Caco-2 (cell line): ENCODE measurements at regions not wholly inside any gene's neighbourhood (a gene's known extent, or its start where the extent isn't known, plus 50 kb on each side); places are given as distances from the start of the nearest gene placed in this dataset.

Experiments
- BruUV-seq: library from RNA; stranded (reverse); fragments of 400-500 nt; replicated peaks from 2 replicates; lab custom pipeline; 2021; lab: Mats Ljungman, UMichigan
- CTCF ChIA-PET: fragments of 300-600 bp; sonication (Branson Sonifier 250); formaldehyde crosslinking; loops from one replicate; lab custom pipeline; 2022; ENCODE audit warnings: antibody characterized with exemption; lab: Charles Lee
- POLR2A ChIA-PET: fragments of 300-600 bp; sonication (Branson Sonifier 250); formaldehyde crosslinking; loops from one replicate; lab custom pipeline; 2022; ENCODE audit warnings: antibody characterized with exemption; lab: Charles Lee
- DNase-seq, 2 experiments: peaks; one replicate each; pipeline versions ENCODE4 v3.0.0 to v3.0.0-alpha.2; 2020 to 2022
- H3K27me3 ChIP-seq: replicated peaks from 2 replicates; pipeline ENCODE4 v1.6.0; 2011; ENCODE audit warnings: low read length; ENCODE audit not compliant: control insufficient read depth, insufficient read depth
- H3K36me3 ChIP-seq: 2 replicates; pipeline ENCODE4 v1.5.1; 2011; ENCODE audit warnings: low read length; ENCODE audit not compliant: control insufficient read depth, insufficient read depth
- H3K4me1 ChIP-seq: fragments of 250-450 bp; sonication (Bioruptor Pico); 2 replicates; pipeline ENCODE4 v1.5.1; 2020; ENCODE audit warnings: mild to moderate bottlenecking
- H3K4me3 ChIP-seq: 2 replicates; pipeline ENCODE4 v1.5.1; 2011; ENCODE audit warnings: low read depth, mild to moderate bottlenecking, control low read depth, low read length
- H3K9me3 ChIP-seq: fragments of 250-450 bp; sonication (Bioruptor Pico); 2 replicates; pipeline ENCODE4 v1.5.1; 2020; ENCODE audit warnings: mild to moderate bottlenecking, moderate library complexity
- H3K27ac Mint-ChIP-seq: one replicate; pipeline ENCODE4 v1.8.0; 2022; ENCODE audit warnings: mixed read lengths; ENCODE audit not compliant: unreplicated experiment
- H3K27me3 Mint-ChIP-seq: one replicate; pipeline ENCODE4 v1.8.0; 2022; ENCODE audit warnings: mixed read lengths; ENCODE audit not compliant: insufficient read depth, unreplicated experiment
- H3K36me3 Mint-ChIP-seq: one replicate; pipeline ENCODE4 v1.8.0; 2022; ENCODE audit warnings: mild to moderate bottlenecking, mixed read lengths; ENCODE audit not compliant: insufficient read depth, unreplicated experiment
- H3K4me1 Mint-ChIP-seq: one replicate; pipeline ENCODE4 v1.8.0; 2022; ENCODE audit warnings: low read depth, mixed read lengths; ENCODE audit not compliant: unreplicated experiment
- H3K4me3 Mint-ChIP-seq: one replicate; pipeline ENCODE4 v1.8.0; 2022; ENCODE audit warnings: mild to moderate bottlenecking, moderate library complexity, mixed read lengths; ENCODE audit not compliant: unreplicated experiment
- H3K9me3 Mint-ChIP-seq: one replicate; pipeline ENCODE4 v1.8.0; 2022; ENCODE audit warnings: mixed read lengths; ENCODE audit not compliant: unreplicated experiment
- CTCF ChIP-seq, 2 experiments: fragments of 200-600 bp in 1 of 2; IDR thresholded peaks; 1 replicate in 1 of 2; 2 replicates in 1 of 2; pipeline versions ENCODE4 v1.5.1 to v1.8.0; 2011 to 2022; ENCODE audit warnings: antibody characterized with exemption in 1 of 2, control low read depth in 1 of 2, inconsistent platforms in 1 of 2, low read depth in 1 of 2, low read length in 1 of 2, mild to moderate bottlenecking in 1 of 2, moderate library complexity in 1 of 2; ENCODE audit not compliant: insufficient read depth in 1 of 2, severe bottlenecking in 1 of 2, unreplicated experiment in 1 of 2
- intact Hi-C: fragments of 100-400 bp; cut with micrococcal nuclease; formaldehyde crosslinking; loops from one replicate; pipeline ENCODE4 v1.10.0; 2022; ENCODE audit not compliant: unreplicated experiment

GRCh38 chr13:26468265-26468801 is 89.2 kb upstream of the WASF3 start:
- Mint-ChIP-seq H3K36me3 (no peaks in the 10 kb centered on the region), H3K27me3 (no peaks in the 10 kb centered on the region), H3K9me3 (no peaks in the 10 kb centered on the region), H3K4me1 (no peaks in the 10 kb centered on the region), H3K4me3 (no peak overlapping the region), H3K27ac (no peak overlapping the region)
- POLR2A ChIA-PET: no interaction called here
- Histone ChIP-seq H3K4me3 (no peak overlapping the region), H3K36me3 (no peaks in the 10 kb centered on the region), H3K27me3 (no peaks in the 10 kb centered on the region), H3K9me3 (no peaks in the 10 kb centered on the region; the same call in 1 of the 2 replicates), H3K4me1 (no peaks in the 10 kb centered on the region)
- no TSS peak for BruUV-seq
- intact Hi-C loops: no loop called here
- DNase-seq: no peak
- no peak for TF ChIP-seq CTCF (IDR thresholded peaks at IDR 0.05; ENCODE audit: insufficient read depth in 1 of 2, low read depth in 1 of 2, low read length in 1 of 2, severe bottlenecking in 1 of 2, unreplicated experiment in 1 of 2)
- CTCF ChIA-PET: no interaction called here

- no peak for DNase-seq
- H3K4me3 ChIP-seq: no peak overlapping the region
- no TSS peak for BruUV-seq
- CTCF ChIA-PET: no interaction called here
- POLR2A ChIA-PET: no interaction called here
- Mint-ChIP-seq H3K4me1 (peaks cover 8% of the 10 kb centered on the region), H3K4me3 (no peak overlapping the region), H3K9me3 (no peaks in the 10 kb centered on the region), H3K36me3 (no peaks in the 10 kb centered on the region), H3K27ac (no peak overlapping the region), H3K27me3 (no peaks in the 10 kb centered on the region)
- no peaks in the 10 kb centered on the region for H3K4me1 ChIP-seq
- no peaks in the 10 kb centered on the region; the same call in 1 of the 2 replicates for H3K9me3 ChIP-seq
- intact Hi-C loops: no loop called here
- no peaks in the 10 kb centered on the region for H3K27me3 ChIP-seq
- no peaks in the 10 kb centered on the region for H3K36me3 ChIP-seq
- no peak for TF ChIP-seq CTCF (IDR thresholded peaks at IDR 0.05; ENCODE audit: insufficient read depth in 1 of 2, low read depth in 1 of 2, low read length in 1 of 2, severe bottlenecking in 1 of 2, unreplicated experiment in 1 of 2)
These were observed 87.9 kb upstream of the WASF3 start for GRCh38 chr13:26469602-26470001.

- no TSS peak for BruUV-seq
- CTCF ChIA-PET: no interaction called here
- intact Hi-C loops: no loop called here
- H3K9me3 Mint-ChIP-seq: no peaks in the 10 kb centered on the region
- H3K4me3 Mint-ChIP-seq: no peak overlapping the region
- no peak overlapping the region for H3K27ac Mint-ChIP-seq
- peaks cover 8% of the 10 kb centered on the region for H3K4me1 Mint-ChIP-seq
- H3K4me1 ChIP-seq: no peaks in the 10 kb centered on the region
- no peaks in the 10 kb centered on the region; the same call in 1 of the 2 replicates for H3K9me3 ChIP-seq
- H3K27me3 Mint-ChIP-seq: no peaks in the 10 kb centered on the region
- no peaks in the 10 kb centered on the region for H3K36me3 Mint-ChIP-seq
- TF ChIP-seq CTCF (IDR thresholded peaks at IDR 0.05; ENCODE audit: insufficient read depth in 1 of 2, low read depth in 1 of 2, low read length in 1 of 2, severe bottlenecking in 1 of 2, unreplicated experiment in 1 of 2): no peak
- POLR2A ChIA-PET: no interaction called here
- no peaks in the 10 kb centered on the region for H3K27me3 ChIP-seq
- H3K4me3 ChIP-seq: no peak overlapping the region
- H3K36me3 ChIP-seq: no peaks in the 10 kb centered on the region
- no peak for DNase-seq
These were observed 85.7 kb upstream of the WASF3 start for GRCh38 chr13:26471807-26472206.
